ENCODE measurements at regions not wholly inside any gene's neighbourhood (a gene's known extent, or its start where the extent isn't known, plus 50 kb on each side); places are given as distances from the start of the nearest gene placed in this dataset.
"Not testable (repeated sequence)": the region's sequence is repeated elsewhere in the genome, so short reads cannot be mapped to it uniquely, and the experiment has no call there.

- POLR2A ChIA-PET = interaction anchor here (0.6 kb wide), 1 partner anchor 715 kb away, joined by 3 read pairs; no protein-coding TSS in a partner anchor
- CTCF ChIA-PET = interaction anchor here (1.1 kb wide), 1 partner anchor 10 kb away, joined by 3 read pairs; no protein-coding TSS in a partner anchor
Observed at GRCh38 chr10:31120961-31121685, 89.5 kb upstream of the ZNF438 start.

GRCh38 chr10:31121757-31122577 is 90.3 kb upstream of the ZNF438 start:
- ChIA-PET POLR2A (no interaction called here), CTCF (no interaction called here)

- ChIA-PET POLR2A (no interaction called here), CTCF (no interaction called here)
Observed at GRCh38 chr10:31123946-31124345, 92.3 kb upstream of the ZNF438 start.

GRCh38 chr10:31124852-31125251 is 93.2 kb upstream of the ZNF438 start:
- POLR2A ChIA-PET = no interaction called here

GRCh38 chr10:31125789-31126188 is 94.1 kb upstream of the ZNF438 start:
- POLR2A ChIA-PET = no interaction called here
- CTCF ChIA-PET = no interaction called here

More at GRCh38 chr10:31124852-31125251, 93.2 kb upstream of the ZNF438 start:
- CTCF ChIA-PET = no interaction called here

- POLR2A ChIA-PET = no interaction called here
- CTCF ChIA-PET = no interaction called here
Observed at GRCh38 chr10:31126593-31126992, 94.9 kb upstream of the ZNF438 start.

GRCh38 chr10:31128536-31128935 is 96.9 kb upstream of the ZNF438 start:
- ChIA-PET CTCF (no interaction called here), POLR2A (no interaction called here)

- ChIA-PET POLR2A (no interaction called here), CTCF (no interaction called here)
Observed at GRCh38 chr10:31129271-31129670, 97.6 kb upstream of the ZNF438 start.

- ChIA-PET CTCF (no interaction called here), POLR2A (no interaction called here)
Observed at GRCh38 chr10:31129880-31130405, 98.3 kb upstream of the ZNF438 start.

- CTCF ChIA-PET = no interaction called here
- POLR2A ChIA-PET = no interaction called here
Observed at GRCh38 chr10:31130406-31130805, 98.7 kb upstream of the ZNF438 start.

- CTCF ChIA-PET = no interaction called here
- POLR2A ChIA-PET = no interaction called here
Observed at GRCh38 chr10:31131251-31131650, 99.6 kb upstream of the ZNF438 start.

- POLR2A ChIA-PET = interaction anchor here (1.0 kb wide), 1 partner anchor 31 kb away, joined by 3 read pairs; no protein-coding TSS in a partner anchor
- CTCF ChIA-PET = no interaction called here
Observed at GRCh38 chr10:31132681-31133244, 101.1 kb upstream of the ZNF438 start.

GRCh38 chr10:31133251-31133791 is 101.7 kb upstream of the ZNF438 start:
- POLR2A ChIA-PET = interaction anchor here (1.0 kb wide), 1 partner anchor 32 kb away, joined by 3 read pairs; no protein-coding TSS in a partner anchor

GRCh38 chr10:31133792-31134310 is 102.2 kb upstream of the ZNF438 start:
- POLR2A ChIA-PET = interaction anchor here (1.0 to 1.4 kb wide), 2 partner anchors 33 to 102 kb away, joined by 3 to 5 read pairs; partner anchors contain the start of gene ZNF438

More at GRCh38 chr10:31133251-31133791, 101.7 kb upstream of the ZNF438 start:
- CTCF ChIA-PET = no interaction called here

GRCh38 chr10:31134311-31134952 is 102.8 kb upstream of the ZNF438 start:
- ChIA-PET POLR2A (interaction anchor here (1.4 kb wide), 1 partner anchor 103 kb away, joined by 5 read pairs; the partner anchor contains the start of gene ZNF438), CTCF (interaction anchor here (0.6 to 1.0 kb wide), 2 partner anchors 19 to 263 kb away, joined by 3 read pairs; no protein-coding TSS in a partner anchor)

More at GRCh38 chr10:31133792-31134310, 102.2 kb upstream of the ZNF438 start:
- CTCF ChIA-PET = interaction anchor here (0.6 to 1.0 kb wide), 2 partner anchors 19 to 263 kb away, joined by 3 read pairs; no protein-coding TSS in a partner anchor

GRCh38 chr10:31135171-31135570 is 103.5 kb upstream of the ZNF438 start:
- POLR2A ChIA-PET = interaction anchor here (1.4 kb wide), 1 partner anchor 103 kb away, joined by 5 read pairs; the partner anchor contains the start of gene ZNF438
- CTCF ChIA-PET = no interaction called here

- POLR2A ChIA-PET = not testable (repeated sequence)
Observed at GRCh38 chr10:31135791-31136190, 104.1 kb upstream of the ZNF438 start.

GRCh38 chr10:31136386-31136785 is 104.7 kb upstream of the ZNF438 start:
- CTCF ChIA-PET = interaction anchor here (0.6 kb wide), 1 partner anchor 195 kb away, joined by 5 read pairs; no protein-coding TSS in a partner anchor
- POLR2A ChIA-PET = no interaction called here

More at GRCh38 chr10:31135791-31136190, 104.1 kb upstream of the ZNF438 start:
- CTCF ChIA-PET = not testable (repeated sequence)
